Pancreas (tissue), 10 donors: ENCODE measurements at regions not wholly inside any gene's neighbourhood (a gene's known extent, or its start where the extent isn't known, plus 50 kb on each side); places are given as distances from the start of the nearest gene placed in this dataset.
A peak's percentile ranks its signal among the peaks of the same experiment; 100 is the strongest.

ENCODE experiments used
- ATAC-seq, 4 donors: fragments of 200-7000 bp; cut with Tn5 transposase; one replicate each; pipeline versions ENCODE4 v1.8.0 to v1.9.1; 2020; ENCODE audit warnings: mild to moderate bottlenecking in 4 of 4, moderate library complexity in 4 of 4
- DNase-seq, 6 donors: peaks; one replicate each; pipeline ENCODE4 v3.0.0-alpha.2; 2020
- FAIRE-seq: peaks from 2 replicates; lab custom pipeline; 2012; peaks lifted over from hg19 to GRCh38; lab: Jason Lieb, UNC
- H3K27ac ChIP-seq, 4 donors: fragments of 200-600 bp; sonication (generic); 1 replicate in 3 of 4; 2 replicates in 1 of 4; pipeline versions ENCODE4 v1.5.0 to v1.8.0; 2020
- H3K27me3 ChIP-seq, 4 donors: fragments of 200-600 bp; one replicate each; pipeline ENCODE4 v1.8.0; 2021
- H3K36me3 ChIP-seq, 3 donors: fragments of 200-600 bp; sonication (generic) in 1 of 3; one replicate each; pipeline versions ENCODE4 v1.5.0 to v1.8.0; 2020 to 2021
- H3K4me1 ChIP-seq, 3 donors: fragments of 200-600 bp; one replicate each; pipeline ENCODE4 v1.8.0; 2021
- H3K4me3 ChIP-seq, 4 donors: fragments of 200-600 bp; sonication (generic) in 2 of 4; one replicate each; pipeline versions ENCODE4 v1.5.0 to v1.8.0; 2020 to 2021
- H3K9me3 ChIP-seq, 4 donors: fragments of 200-600 bp; one replicate each; pipeline ENCODE4 v1.8.0; 2021
- WGBS, 2 donors: extraction: QIAGEN DNeasy Blood & Tissue Kit; methylation state at CpG; one replicate each; pipeline ENCODE4 v1.1.7; 2013; 5-methylcytosine and 5-hydroxymethylcytosine counted together
- intact Hi-C, 3 donors: fragments of 100-400 bp; cut with DNase I; formaldehyde crosslinking; loops; one replicate each; pipeline versions ENCODE4 v1.11.1 to v1.14.2; 2022
- TF ChIP-seq, protein P1 (sequence below), 4 donors: fragments of 200-600 bp; sonication (generic) in 3 of 4; IDR thresholded peaks; one replicate each; pipeline versions ENCODE4 v1.5.0 to v1.8.0; 2021; ENCODE audit warnings: antibody characterized with exemption in 4 of 4
- donor health status: healthy with polysubstance abuse.
- donor health status: DM: no; HTN: no; CAD: no; lungs with moderate emphysema.
- donor health status: DM: no; HTN: no; CAD: no.
- donor health status: control.
- donor health status: control.
- donor health status: Bipolar disorder and iron deficiency.
- donor health status: DM: yes; HTN: yes; CAD: no.
- donor health status: DM: no; HTN: no; CAD: no.
- donor health status: DM: no; HTN: no; CAD: no.
- donor health status: DM: yes; HTN: yes; CAD: no.

DNA sequence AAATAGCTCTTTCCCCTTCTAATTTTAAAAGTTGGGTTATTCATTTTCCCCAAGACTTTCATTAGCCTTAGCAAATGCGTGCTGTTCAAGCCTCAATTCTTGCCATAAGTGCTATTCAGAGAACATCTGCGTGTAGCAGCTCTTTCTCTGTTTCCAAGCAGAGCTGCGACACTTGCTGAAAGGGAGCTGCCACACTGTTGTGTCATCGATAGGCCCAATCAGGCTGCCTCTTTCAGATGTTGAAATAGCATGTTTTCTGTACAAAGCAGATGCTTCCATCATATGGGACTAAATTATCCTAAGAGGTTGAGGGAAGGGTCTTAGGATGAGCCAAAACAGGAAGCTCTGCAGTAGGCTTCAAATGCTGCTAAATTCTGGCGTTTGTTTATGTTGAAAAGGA, 220.9 kb upstream of the CDC14C start:
- intact Hi-C loops: no loop called here

DNA sequence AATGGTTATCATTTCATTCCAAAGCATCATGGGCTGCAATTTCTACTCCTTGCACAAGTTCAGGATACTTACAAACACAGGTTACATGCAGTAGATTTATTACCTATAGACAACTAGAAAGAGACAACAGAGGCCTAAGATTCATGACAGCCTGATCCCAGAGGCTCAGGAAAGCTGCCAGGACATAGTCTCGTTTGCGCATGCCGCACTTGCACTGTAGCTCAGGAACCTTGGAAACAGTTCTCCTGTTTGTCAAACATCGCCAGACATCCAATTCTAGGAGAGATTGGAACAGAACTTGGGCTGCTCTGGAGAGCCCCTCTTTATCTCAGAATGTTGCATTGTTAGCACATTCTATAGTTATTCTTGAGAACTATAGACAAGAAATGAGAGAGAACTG, 216.2 kb upstream of the CDC14C start:
- H3K27me3 ChIP-seq: no peaks in the 10 kb centered on the region
- TF ChIP-seq, protein P1, sequence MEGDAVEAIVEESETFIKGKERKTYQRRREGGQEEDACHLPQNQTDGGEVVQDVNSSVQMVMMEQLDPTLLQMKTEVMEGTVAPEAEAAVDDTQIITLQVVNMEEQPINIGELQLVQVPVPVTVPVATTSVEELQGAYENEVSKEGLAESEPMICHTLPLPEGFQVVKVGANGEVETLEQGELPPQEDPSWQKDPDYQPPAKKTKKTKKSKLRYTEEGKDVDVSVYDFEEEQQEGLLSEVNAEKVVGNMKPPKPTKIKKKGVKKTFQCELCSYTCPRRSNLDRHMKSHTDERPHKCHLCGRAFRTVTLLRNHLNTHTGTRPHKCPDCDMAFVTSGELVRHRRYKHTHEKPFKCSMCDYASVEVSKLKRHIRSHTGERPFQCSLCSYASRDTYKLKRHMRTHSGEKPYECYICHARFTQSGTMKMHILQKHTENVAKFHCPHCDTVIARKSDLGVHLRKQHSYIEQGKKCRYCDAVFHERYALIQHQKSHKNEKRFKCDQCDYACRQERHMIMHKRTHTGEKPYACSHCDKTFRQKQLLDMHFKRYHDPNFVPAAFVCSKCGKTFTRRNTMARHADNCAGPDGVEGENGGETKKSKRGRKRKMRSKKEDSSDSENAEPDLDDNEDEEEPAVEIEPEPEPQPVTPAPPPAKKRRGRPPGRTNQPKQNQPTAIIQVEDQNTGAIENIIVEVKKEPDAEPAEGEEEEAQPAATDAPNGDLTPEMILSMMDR (IDR thresholded peaks at IDR 0.05): no peak
- H3K9me3 ChIP-seq: no peaks in the 10 kb centered on the region
- FAIRE-seq (no peak), DNase-seq (no peak), ATAC-seq (no peak)
- WGBS, 2 donors: 72 to 74% methylated on average over 4 of the region's 4 CpGs
- H3K4me1 ChIP-seq: no peaks in the 10 kb centered on the region
- intact Hi-C loops: no loop called here
- no peaks in the 10 kb centered on the region for H3K36me3 ChIP-seq
- no peak overlapping the region for H3K4me3 ChIP-seq
- H3K27ac ChIP-seq: no peak overlapping the region

More for the DNA sequence above, 220.9 kb upstream of the CDC14C start:
- Histone ChIP-seq H3K27ac (no peak overlapping the region), H3K27me3 (no peaks in the 10 kb centered on the region), H3K36me3 (no peaks in the 10 kb centered on the region), H3K4me1 (no peaks in the 10 kb centered on the region), H3K4me3 (no peak overlapping the region), H3K9me3 (no peaks in the 10 kb centered on the region)
- FAIRE-seq: no peak
- TF ChIP-seq, protein P1 (IDR thresholded peaks at IDR 0.05): no peak
- WGBS, 2 donors: 55 to 59% methylated on average over 5 of the region's 5 CpGs
- DNase-seq: no peak
- no peak for ATAC-seq

DNA sequence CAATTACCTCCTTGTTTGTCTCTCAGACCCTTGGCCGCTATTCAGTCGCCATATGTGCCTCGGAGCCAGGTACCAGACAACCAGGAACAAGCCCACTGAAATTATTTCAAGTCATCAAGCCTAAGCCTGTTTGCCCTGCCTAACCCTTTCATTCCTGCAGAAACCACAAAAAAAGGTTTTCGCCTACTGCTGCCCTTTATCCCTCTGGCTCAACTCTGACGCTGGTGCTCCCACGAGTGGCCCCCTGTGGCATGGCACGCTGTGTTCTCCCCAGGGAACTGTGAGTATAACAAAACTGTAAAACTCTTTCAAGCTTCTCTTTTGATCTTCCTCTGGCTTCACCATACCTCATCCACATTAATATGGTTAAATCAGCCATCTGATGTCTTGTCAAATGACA, 215.7 kb upstream of the CDC14C start:
- Histone ChIP-seq H3K9me3 (no peaks in the 10 kb centered on the region), H3K36me3 (no peaks in the 10 kb centered on the region), H3K27me3 (no peaks in the 10 kb centered on the region), H3K4me3 (no peak overlapping the region), H3K27ac (no peak overlapping the region), H3K4me1 (no peaks in the 10 kb centered on the region)
- no peak for DNase-seq
- no peak for ATAC-seq
- 26 to 29% methylated on average over 7 of the region's 7 CpGs for WGBS, 2 donors
- intact Hi-C loops: no loop called here
- TF ChIP-seq, protein P1 (IDR thresholded peaks at IDR 0.05): no peak
- no peak for FAIRE-seq

DNA sequence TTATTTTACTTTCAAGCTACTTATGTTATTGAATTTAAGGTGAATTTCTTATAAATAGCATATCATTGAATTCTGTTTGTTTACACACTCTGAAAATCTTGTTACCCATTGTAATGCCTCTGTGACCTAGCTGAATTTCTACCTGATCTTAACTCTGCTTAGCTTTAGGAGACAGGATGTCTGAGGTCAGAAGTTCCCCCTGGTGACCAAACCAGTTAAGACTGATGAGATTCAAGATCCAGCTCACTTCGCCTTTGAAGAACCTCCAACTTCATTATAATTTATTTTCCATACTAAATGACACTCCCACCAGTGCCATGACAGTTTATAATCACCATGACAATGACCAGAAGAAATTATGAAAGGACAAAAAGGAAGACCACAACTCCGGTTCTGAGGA, 213.4 kb upstream of the CDC14C start:
- Histone ChIP-seq H3K27me3 (no peaks in the 10 kb centered on the region), H3K4me1 (no peaks in the 10 kb centered on the region), H3K27ac (no peak overlapping the region), H3K9me3 (no peaks in the 10 kb centered on the region), H3K4me3 (no peak overlapping the region), H3K36me3 (no peaks in the 10 kb centered on the region)
- TF ChIP-seq, protein P1 (IDR thresholded peaks at IDR 0.05): no peak
- no peak for FAIRE-seq
- ATAC-seq: no peak
- WGBS, 2 donors: 49 to 57% methylated on average over 2 of the region's 2 CpGs
- no peak for DNase-seq
- intact Hi-C loops: no loop called here

DNA sequence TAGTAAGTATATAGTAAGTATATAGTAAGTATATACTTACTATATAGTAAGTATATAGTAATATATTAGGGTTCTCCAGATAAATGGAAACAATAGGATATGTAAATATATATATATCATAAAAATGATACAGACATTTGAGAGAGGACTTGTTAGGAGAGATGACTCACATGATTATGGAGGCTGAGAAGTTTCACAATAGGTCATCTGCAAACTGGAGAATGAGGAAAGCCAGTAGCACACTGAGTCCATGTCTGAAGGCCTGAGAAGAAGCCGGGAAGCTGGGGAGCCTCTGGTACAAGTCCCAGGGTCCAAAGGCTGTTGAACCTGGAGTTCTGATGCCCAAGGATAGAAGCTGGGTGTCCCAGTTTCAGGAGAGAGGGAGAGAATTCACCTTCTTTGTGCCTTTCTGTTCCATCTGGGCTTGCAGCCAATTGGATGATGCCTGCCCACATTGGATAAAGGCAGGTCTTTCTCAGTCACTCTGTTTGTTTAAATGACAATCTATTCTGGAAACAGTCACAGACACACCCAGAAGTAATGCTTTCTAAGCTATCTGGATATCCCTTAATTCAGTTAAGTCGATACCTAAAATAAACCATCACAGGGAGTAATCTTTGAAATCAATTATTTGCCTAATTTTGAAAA, 205.5 kb upstream of the CDC14C start:
- WGBS, 2 donors: 68 to 75% methylated on average over 2 of the region's 2 CpGs
- intact Hi-C loops: no loop called here
- Histone ChIP-seq H3K9me3 (no peaks in the 10 kb centered on the region), H3K27ac (no peak overlapping the region), H3K4me3 (no peak overlapping the region), H3K36me3 (no peaks in the 10 kb centered on the region), H3K4me1 (no peaks in the 10 kb centered on the region), H3K27me3 (no peaks in the 10 kb centered on the region)
- TF ChIP-seq, protein P1 (IDR thresholded peaks at IDR 0.05): no peak
- no peak for DNase-seq
- ATAC-seq: no peak
- peak; percentile 98 for FAIRE-seq
